ENCODE measurements at regions not wholly inside any gene's neighbourhood (a gene's known extent, or its start where the extent isn't known, plus 50 kb on each side); places are given as distances from the start of the nearest gene placed in this dataset.
"Not testable (repeated sequence)": the region's sequence is repeated elsewhere in the genome, so short reads cannot be mapped to it uniquely, and the experiment has no call there.

GRCh38 chr1:212516012-212516411, 83.3 kb downstream of the NENF start:
- TF ChIP-seq EZH2 (IDR thresholded peaks at IDR 0.05; ENCODE audit: borderline replicate concordance, low read length); CTCF (conservative IDR thresholded peaks at IDR 0.05 in 1 of 2, IDR thresholded peaks at IDR 0.05 in 1 of 2; ENCODE audit: extremely low read depth in 1 of 2, insufficient read depth in 1 of 2, low read depth in 1 of 2, low read length in 2 of 2): not testable (repeated sequence)
